HG03460 (cell line): ENCODE measurements at regions not wholly inside any gene's neighbourhood (a gene's known extent, or its start where the extent isn't known, plus 50 kb on each side); places are given as distances from the start of the nearest gene placed in this dataset.
"Not testable (repeated sequence)": the region's sequence is repeated elsewhere in the genome, so short reads cannot be mapped to it uniquely, and the experiment has no call there.

ENCODE experiments used
- ATAC-seq: cut with Tn5 transposase; IDR thresholded peaks from one replicate; pipeline ENCODE4 v1.9.1; 2021; ENCODE audit not compliant: unreplicated experiment

DNA sequence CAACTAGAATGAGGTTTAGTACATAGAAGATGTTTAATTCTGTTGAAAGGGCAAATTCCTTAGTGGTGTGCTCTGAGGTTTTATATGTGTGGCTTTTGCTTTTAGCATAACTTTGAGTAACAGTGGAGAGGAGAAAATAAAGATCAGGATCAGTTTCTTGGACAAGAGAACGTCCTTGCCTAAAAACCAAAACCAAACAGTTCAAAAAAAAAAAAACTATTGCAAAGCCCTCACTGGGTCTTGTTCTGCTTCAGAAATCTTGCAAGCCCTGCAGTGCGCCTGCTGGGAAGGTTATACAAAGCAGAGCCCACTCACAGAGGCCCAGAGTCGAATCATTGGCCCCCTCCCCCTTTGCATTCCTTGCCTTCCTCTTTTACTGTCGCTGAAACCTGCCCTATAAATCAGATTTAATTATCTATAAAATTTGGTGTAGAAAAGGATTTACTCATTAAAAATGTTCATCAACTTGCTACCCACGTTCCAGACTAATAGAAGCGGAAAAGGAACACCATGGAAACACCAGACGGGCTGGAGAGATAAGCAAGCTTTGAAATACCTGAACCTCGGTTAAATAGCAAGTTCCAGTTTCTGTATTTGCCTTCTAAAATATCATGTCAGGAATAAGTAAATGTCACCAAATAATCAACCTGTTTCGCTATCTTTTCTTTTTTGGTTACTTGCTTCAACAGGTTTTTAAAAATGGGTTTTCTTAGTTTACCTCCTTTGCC, 201.6 kb upstream of the PTBP2 start:
- no peak for ATAC-seq

DNA sequence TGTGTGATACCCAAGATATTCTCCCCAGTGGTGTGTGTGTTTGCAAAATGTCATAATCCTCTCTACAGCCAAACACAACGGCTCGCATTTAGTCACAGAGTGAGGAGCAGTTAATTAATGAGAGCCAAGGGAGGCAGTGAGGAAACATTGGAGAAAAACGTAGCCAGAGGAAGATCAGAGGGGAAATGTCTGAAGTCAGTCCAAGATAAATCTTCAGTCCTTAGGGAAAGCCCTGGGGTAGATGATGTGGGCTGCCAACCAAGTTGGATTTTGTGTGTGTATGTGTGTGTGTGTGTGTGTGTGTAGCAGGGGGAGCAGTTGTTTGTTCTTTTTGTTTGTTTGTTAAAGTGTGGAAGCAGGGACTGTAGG, 201.0 kb upstream of the PTBP2 start:
- ATAC-seq = no peak

DNA sequence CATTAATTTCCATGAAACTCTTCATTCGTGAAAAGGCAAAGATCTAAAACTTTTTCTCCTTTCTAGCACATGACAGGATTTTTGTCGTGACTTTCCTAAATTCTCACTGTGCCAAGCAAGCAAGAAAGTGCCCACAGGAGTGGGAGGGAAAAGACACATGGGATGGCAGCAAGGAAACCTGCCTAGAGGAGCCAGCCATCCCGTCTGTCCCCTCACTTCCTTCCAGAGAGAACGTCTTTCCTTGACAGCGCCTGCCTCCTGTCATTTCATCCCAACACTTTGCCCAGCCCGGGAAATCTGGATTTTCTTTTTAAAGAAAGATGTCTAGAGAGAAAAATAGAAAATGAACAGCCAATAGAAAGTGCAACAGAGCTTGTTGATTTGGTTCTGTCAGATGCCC, 200.6 kb upstream of the PTBP2 start:
- no peak for ATAC-seq

DNA sequence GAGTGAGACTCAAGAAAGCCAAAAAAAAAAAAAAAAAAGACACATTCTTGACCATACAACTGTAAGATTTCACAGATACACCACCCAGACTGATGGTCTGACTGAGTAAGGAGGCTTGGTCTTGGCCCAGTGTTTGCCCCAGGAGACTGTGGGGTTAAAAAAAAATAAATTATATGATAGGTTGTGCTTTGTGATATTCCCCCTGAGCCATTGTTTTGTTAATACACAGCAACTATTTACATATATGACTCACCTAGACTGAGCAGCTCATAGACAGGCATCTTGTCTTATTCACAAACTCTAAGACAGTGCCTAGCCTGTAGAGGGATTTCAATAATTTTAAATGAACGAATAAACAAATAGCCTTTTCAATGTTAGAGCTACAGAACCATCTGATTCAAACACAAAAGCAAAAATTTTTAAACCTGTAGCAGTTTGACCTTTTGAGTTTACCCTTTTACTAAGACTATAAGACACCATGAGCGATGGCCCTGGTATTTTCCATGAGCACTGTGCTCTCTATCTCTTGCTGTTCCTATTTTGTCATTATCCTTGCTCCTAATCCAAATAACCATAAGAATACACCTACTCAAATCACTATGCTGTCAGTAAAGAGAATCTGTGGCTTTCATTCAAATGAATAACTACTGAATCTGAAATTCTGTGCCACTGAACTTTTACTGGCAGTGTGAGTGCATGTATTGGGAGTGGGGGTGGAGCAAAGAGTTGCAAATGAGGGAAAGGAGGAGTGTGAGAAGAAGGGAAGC, 199.4 kb upstream of the PTBP2 start:
- no peak for ATAC-seq

DNA sequence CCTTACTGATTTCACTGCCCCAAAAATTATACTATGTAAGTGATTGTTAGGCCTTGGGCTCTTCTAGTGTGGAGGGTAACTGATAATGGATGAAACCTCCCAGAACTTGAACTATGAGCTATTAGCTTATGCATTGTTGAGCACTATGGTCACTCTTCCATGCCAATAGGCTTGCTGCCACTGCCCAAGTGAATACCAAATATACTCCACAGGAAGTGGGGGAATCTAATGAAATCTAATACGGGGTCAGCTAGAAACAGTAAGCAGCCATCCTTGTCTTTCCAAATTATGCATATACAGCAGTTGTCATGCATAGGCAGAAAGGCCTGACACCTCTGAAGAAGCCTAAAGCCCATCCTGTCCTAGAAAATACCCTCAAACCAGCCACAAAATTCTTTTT, 198.7 kb upstream of the PTBP2 start:
- ATAC-seq = no peak

DNA sequence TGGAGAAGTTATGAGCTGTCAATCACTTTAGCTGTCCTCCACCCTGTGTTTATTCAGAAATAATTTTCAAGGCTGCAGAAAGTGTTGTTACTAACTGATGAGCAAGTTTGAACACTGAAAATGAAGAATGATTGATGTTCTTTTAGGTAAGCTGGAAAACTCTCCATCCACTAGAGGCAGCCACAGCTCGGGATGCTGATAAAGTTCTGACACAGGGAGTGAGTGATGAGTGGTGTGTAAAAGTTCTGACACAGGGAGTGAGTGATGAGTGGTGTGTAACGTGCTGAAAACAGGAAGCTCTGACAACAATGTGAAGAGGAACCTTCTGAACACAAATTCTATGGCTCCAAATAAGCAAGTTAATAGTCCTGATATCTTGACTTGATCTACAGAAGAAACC, 197.5 kb upstream of the PTBP2 start:
- ATAC-seq = no peak

DNA sequence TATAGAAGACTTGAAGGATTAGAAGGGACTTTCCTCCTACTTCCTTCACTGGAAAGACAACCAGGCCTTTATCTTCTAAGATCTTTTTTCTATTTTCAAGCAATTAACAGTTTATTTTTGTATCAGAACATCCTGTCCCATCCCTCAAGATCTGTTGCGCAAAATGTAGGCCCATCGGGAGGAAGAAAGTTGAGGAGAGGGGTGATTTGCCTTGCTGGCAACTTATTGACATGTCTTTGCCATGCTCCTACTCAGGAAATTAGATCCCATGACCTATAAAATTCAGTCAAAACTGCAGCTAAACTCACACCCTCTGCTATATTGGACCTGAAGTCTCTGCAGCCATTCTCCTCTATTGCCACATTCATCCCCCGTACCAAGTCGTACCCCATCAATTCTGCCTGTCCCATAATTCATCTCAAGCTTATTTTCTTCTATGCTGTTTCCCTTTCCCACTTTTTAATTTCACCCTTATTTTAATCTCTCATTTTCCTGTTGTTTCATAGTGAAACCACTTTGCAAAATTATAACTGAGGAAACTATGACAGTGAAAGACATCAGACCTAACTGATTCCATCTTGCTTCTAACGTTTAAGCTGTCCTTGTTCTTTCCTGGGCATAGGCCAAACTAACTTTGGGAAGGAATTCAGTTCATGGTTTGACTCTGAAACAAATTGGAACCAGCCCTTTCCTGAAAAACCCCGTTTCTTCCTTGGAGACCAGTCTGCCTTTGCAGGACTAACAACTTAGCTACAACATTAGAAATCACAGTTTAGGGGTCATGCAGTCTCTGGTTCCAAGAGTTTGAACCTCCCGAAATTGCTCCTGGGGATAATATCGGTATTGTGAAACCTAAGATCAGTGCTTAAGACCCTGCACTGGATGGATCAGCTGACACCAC, 195.7 kb upstream of the PTBP2 start:
- no peak for ATAC-seq

DNA sequence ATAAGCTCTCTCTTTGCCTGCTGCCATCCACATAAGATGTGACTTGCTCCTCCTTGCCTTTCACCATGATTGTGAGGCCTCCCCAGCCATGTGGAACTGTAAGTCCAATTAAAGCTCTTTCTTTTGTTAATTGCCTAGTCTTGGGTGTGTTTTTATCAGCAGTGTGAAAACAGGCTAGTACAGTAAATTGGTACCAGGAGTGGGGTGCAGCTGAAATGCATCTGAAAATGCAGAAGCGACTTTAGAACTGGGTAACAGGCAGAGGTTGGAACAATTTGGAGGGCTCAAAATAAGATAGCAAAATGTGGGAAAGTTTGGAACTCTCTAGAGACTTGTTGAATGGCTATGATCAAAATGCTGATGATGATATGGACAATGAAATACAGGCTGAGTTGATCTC, 192.9 kb upstream of the PTBP2 start:
- ATAC-seq = not testable (repeated sequence)

DNA sequence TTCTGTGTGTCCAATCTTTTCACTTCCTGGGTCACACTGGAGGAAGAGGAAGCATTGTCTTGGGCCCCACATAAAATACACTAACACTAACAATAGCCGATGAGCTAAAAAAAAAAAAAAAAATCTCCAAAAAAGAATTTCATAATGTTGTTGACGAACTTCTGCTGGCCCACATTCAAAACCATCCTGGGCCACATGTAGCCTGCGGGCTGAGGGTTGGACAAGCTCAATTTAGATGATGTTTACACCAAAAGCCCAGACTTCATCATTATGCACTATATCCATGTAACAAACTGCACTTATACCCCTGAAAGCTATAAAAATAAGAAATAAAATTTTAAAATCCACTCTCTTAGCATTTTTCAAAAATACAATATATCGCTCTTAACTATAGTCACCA, 187.8 kb upstream of the PTBP2 start:
- ATAC-seq = no peak

DNA sequence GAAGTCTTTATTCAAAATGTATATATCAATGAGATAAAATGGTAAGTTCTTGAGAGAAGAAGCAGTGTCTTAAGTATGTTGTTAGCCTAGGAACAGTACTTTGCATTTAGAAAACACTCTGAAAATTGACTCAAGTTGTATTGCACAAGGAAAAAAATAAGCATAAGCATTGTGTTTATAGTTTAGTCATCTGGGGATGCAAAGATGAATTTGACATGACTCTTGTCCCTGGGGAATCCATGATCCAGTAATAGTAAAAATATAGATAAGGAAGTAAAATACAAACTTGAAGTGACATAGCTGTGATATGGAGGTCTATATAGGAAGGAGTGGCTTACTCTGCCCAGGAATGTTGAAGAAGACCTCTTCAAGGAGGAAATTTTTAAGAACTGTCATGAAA, 185.0 kb upstream of the PTBP2 start:
- no peak for ATAC-seq

DNA sequence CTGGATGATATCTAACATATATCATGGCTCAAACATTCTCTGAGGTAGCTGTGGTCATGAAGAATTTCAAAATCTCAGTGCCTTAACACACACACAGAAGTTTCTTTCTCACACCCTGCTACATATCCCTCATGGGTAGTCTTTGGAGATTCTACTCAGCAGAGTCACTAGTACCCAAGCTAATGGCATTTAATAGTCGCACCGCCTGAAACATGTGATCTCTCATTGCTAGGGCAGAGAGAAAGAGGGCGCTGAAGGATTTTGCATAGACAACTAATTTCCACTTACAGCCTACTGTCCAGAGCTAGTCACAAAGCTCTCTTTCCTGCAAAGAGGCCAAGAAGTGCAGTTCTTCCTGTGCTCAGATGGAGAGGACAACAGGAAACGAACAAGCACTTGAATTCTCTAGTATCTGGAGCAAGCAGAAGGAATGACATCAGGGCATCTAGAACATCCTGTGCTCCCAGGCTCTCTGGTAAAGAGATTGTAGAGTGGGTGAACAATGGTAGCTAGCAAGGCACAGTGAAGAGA, 183.4 kb upstream of the PTBP2 start:
- ATAC-seq = no peak

DNA sequence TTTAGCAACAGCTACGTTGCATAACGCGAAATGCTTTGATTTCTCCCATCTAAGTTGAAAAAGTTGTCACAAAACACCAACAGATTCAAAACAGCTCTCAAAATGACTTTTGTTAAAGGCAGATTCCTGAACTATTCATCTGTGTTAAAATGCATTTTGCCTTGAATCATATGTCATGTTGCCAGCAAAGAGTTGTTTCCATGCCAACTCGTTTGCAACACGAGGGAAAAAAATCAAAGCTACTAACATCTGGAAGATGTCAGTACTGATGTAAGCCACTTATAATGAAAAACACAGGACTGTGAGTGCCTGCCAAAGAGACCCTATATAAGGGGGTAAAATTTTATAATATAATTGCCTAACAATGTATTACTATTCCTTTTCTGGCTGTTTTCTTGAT, 182.7 kb upstream of the PTBP2 start:
- no peak for ATAC-seq

DNA sequence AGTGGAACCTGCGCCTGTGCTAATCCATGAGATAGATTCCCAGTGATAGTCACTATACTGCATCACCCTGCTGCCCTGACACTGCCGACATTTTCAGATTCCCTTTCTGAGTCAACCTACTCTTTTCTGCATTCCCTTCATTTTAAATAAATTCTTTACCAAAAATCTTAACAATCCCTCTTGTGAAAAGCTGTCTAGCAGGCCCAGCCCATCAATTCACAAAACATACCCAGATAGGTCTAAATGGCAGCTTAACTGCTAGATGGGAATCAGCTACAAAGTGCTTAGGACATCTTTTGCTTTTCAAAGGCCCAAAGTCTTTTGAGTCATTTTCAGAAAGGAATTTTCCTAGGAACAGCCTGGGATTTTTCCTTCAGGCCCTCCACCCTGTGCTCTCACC, 180.1 kb upstream of the PTBP2 start:
- no peak for ATAC-seq

DNA sequence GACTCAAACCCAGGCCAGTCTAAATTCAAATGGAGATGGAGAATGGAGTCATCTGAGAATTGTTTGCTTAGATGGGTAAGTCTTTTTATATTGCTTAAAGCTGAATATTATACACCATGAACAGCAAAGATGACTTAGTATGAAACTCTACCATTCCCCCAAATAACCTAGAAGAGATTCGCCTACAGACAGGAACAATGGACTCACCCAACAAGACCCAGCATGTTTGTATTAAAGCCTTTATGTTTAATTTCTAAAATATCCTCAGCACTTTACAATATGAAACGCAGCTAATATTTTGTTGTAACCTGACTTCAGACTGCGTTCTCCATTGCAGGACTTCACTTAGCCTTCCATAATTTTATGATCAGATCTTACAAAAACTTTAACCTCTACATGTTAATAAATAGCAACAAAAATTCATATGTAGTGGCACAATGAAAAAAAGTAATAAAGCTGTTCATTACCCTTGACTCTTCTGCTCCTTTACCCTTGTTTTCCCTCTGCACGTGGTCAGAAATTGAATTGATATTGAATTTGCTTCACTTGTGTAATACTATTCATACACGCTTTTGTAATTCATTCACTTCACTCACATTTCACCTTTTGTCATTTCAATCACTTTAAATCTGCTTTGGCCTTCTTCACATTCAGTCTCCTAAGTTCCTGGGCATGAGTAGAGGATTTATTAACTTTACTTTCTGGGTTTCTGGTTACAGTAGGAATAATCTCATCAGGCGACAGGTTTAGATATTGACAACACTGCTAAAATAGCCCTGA, 177.3 kb upstream of the PTBP2 start:
- ATAC-seq = no peak

DNA sequence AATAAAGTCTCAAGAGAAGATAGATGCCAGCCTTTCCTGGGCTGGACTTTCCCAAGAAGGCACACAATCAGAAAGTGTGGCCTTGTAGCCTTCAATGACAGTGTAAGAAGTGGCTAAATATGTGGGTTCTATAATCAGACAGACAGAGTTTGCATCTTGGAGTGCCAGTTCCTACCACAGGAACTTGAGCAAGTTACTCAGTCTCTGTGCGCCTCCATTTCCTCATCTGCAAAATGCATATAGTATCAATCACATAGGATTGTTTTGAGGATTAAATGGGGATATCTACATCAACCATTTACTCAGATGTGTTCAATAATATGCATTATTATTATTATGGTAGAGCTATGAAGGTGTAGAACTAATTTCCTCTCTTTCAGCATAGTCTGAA, 176.8 kb upstream of the PTBP2 start:
- no peak for ATAC-seq

DNA sequence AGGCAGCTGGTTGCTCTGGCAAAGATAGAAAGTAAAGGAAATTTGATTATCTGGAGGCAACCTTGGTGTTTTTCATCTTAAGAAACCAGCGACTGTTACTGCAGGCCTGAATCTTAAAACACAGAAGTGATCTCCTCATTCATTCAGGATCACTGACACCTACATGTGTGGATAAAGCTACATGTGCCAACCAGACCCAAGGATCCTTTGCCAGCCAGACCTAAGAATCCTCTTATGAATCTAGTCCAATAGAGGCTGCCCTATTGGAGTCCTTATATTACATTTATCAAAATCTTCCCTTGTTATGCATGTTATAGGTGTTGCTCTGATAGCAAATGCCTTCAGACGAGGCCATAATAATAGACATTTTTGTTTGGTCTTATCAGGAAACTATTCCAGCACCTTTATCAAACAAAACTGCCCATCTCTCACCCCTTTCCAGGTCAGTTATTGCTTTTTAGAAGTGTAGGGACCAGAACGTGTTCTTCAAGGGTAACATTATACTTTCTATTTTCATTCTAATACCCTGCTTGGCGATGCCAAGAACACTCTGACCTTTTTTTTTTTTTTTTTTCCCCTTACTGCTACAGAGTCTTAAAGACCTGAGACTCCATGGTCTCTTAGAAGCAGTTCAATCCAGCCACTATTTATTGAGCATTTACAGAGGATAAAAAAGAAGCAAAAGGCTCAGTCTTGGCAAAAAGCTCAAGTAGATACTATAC, 175.5 kb upstream of the PTBP2 start:
- no peak for ATAC-seq

DNA sequence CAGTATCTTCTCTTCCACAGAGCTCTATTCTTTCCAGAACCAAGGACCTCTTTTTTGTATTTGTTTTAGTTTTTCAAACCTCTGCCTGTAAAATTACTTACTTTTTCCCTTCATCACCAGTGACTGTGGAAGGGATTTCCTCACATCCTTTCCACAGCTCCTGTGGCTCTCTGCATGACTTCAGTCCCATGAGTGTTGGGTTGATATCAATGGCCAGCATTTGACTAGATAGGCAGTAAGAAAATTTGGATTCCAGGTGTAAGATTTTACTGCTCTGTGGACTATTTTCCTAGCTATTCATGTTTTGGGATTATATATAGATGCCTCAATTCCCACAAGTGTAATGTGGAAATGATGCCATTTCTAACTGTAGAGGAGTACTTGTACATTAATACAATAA, 171.5 kb upstream of the PTBP2 start:
- ATAC-seq = no peak

DNA sequence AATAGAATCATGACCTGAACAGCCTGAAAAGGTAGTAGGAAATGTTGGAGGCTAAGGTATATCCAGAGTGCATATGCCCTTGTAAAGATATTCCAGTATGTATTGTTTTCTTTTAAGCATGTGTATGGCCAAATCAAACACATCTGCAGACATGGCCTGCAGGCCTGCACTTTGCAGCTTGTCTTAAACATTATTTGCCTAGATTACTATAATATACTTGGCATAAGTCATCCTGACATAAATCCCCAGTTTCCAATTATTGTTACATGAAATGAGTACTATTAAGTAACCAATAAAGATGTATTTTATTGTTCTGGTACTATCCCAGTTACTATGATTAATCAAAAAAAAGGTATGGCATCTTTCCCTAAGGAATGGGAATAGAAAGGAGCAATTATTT, 169.1 kb upstream of the PTBP2 start:
- no peak for ATAC-seq

DNA sequence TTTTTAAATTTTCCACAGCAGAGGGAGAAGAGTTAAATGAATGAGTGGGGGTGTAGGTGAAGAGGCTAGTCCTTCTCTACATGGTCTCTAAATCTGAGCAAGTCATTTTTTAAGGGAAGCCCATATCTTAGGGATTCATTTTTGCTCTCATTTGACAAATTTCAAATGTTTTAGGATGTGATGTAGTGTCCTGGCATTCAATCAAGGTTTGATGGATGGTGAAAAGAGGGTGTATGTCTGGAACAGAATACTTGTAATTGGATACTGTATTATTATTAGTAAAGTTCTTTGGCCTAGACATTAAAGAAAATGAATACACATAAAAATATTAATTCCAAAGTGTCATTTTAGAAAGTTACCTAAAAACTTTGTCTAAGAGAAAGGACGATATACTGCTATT, 167.8 kb upstream of the PTBP2 start:
- no peak for ATAC-seq

DNA sequence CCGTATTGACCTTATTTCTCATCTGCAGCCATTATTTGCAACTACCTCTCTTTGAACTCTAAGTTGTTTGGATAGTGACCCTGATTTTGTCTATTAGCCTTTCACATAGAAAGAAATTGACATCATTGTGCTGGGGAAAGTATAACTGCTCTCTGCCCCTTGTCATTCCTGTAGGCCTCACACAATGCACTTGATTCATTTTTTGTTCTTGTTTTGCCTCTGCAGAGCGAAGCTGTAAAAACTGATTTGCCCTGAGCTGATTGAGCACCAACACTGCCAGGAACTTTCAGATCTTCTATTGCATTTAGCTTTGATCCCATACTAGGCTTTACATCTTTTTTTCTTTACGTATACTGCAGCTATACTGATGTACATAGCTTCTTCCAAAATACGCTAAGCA, 167.2 kb upstream of the PTBP2 start:
- ATAC-seq = no peak
